Activated CD8-positive, alpha-beta T cell treated with anti-CD3 and anti-CD28 coated beads, Interleukin-2, amount 10 ng/mL, durations not matched to agents 7 days and 5 days (primary cell): ENCODE measurements at regions not wholly inside any gene's neighbourhood (a gene's known extent, or its start where the extent isn't known, plus 50 kb on each side); places are given as distances from the start of the nearest gene placed in this dataset.

Source experiments
- ATAC-seq: fragments of 150-1000 bp; cut with Tn5 transposase; one replicate; pipeline ENCODE4 v1.10.0; 2021; ENCODE audit warnings: moderate library complexity
- CTCF ChIA-PET: fragments of 350-600 bp; sonication (Branson Sonifier 250); formaldehyde crosslinking; loops from one replicate; lab custom pipeline; 2021; ENCODE audit warnings: antibody characterized with exemption; lab: Charles Lee
- POLR2A ChIA-PET: fragments of 350-600 bp; sonication (Branson Sonifier 250); formaldehyde crosslinking; loops from one replicate; lab custom pipeline; 2021; ENCODE audit warnings: antibody characterized with exemption; lab: Charles Lee
- DNase-seq: peaks from one replicate; pipeline ENCODE4 v3.0.0-alpha.2; 2020
- H3K27ac Mint-ChIP-seq: one replicate; pipeline ENCODE4 v1.8.0; 2021; ENCODE audit warnings: mild to moderate bottlenecking, mixed read lengths
- H3K27me3 Mint-ChIP-seq: one replicate; pipeline ENCODE4 v1.8.0; 2021; ENCODE audit warnings: low read depth, mixed read lengths
- H3K36me3 Mint-ChIP-seq: one replicate; pipeline ENCODE4 v1.8.0; 2021; ENCODE audit warnings: low read depth, mixed read lengths
- H3K4me1 Mint-ChIP-seq: one replicate; pipeline ENCODE4 v1.8.0; 2021; ENCODE audit warnings: low read depth, mixed read lengths
- H3K4me3 Mint-ChIP-seq: one replicate; pipeline ENCODE4 v1.8.0; 2021; ENCODE audit warnings: mild to moderate bottlenecking, mixed read lengths
- H3K9me3 Mint-ChIP-seq: one replicate; pipeline ENCODE4 v1.8.0; 2022; ENCODE audit warnings: mixed read lengths; ENCODE audit not compliant: insufficient read depth

DNA sequence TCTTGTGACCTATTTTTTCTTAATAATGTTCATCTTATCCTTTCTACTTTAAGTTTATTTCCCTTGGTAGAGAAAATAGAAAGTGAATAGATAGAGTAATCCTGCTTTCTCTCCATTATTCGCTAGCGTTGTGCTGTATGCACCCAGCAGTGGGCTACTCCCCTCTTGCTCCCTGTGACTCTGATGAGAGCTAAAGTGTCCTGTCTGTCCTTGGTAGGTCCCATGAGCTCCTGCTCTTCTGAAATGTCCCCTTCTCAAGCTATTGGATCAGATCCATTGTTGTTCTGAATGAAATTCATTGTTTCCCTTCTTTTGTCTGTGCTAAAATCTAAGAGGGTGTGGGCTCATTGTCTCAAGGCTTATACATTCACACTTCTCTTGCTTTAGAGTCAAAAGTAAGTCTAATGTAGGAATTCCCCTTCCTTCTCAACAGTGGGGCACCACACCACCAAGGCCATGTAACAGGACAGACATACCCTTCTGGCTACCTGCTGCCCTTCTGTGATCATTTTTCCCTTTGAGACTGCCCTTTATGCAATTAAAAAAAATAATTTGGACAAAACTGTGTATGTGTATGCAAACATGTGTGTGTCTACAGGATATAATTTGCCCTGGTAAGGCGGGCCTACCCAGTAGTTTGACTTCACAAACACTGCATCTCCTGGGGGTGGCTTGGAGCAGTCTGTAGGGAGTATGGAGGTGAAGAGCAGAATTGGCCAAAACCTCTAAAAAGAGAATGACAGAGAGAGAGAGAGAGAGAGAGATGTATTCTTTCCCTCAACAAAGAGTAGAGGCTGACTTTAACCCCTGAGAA is 167.0 kb upstream of the MYLIP start:
- Mint-ChIP-seq H3K4me3 (no peak overlapping the region), H3K27me3 (no peaks in the 10 kb centered on the region), H3K9me3 (no peaks in the 10 kb centered on the region), H3K4me1 (peaks cover 21% of the 10 kb centered on the region), H3K36me3 (no peaks in the 10 kb centered on the region), H3K27ac (peak overlapping the region; percentile 31)
- ATAC-seq = peak; percentile 23
- CTCF ChIA-PET = interaction anchor here (1.3 to 1.9 kb wide), 2 partner anchors 88 to 221 kb away, joined by 3 to 7 read pairs; no protein-coding TSS in a partner anchor
- POLR2A ChIA-PET = interaction anchor here (0.7 kb wide), 2 partner anchors 14 to 218 kb away, joined by 4 read pairs; no protein-coding TSS in a partner anchor
- DNase-seq = no peak

DNA sequence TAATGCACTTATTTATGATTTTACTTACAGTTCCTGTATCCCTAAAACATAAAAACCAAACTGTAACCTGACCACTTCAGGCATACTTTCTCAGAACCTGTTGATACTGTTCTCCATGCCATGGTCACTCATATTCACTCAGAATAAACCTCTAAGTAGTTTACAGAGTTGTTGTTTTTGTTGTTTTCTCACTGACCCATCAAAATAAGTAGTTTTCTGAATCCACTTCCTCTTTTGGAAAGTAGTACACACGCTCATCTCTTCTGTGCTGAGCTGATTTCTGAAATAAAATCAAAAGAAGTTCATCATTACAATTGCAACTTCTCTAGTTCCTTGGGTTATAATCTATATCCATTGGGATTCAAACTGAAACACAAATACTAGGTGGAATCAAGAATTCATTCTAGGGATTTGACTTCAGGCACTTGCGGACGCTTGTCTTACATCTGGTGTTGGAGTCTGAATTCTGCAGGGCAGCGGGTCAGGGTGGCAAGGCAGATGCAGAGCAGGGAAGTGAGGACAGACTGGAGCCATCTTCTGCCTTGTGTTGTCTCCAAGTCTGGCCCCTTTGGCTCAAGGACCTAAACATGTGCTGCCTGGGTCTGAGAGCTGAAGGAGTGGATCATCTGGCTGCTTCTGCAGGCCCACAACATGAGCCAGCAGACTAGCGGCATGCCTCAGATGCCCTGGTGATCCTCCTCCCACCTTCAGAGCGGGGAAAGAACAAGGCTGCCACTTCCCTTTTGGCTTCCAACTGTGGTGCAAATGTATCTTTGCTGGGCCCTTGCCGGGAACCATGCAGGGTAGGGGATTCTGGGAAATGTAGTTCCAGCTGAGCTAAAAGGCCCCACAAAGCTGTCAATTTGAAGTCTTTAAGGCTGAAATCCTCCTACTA is 167.9 kb upstream of the MYLIP start:
- Mint-ChIP-seq H3K4me3 (no peak overlapping the region), H3K9me3 (no peaks in the 10 kb centered on the region), H3K36me3 (no peaks in the 10 kb centered on the region), H3K27me3 (no peaks in the 10 kb centered on the region), H3K4me1 (peaks cover 23% of the 10 kb centered on the region), H3K27ac (no peak overlapping the region)
- no peak for ATAC-seq
- DNase-seq = no peak
- CTCF ChIA-PET = interaction anchor here (1.3 to 1.9 kb wide), 2 partner anchors 87 to 222 kb away, joined by 3 to 7 read pairs; no protein-coding TSS in a partner anchor
- POLR2A ChIA-PET = no interaction called here

GRCh38 chr6:15957655-15958169 is 171.2 kb upstream of the MYLIP start:
- ATAC-seq (no peak), DNase-seq (no peak)
- ChIA-PET CTCF (no interaction called here), POLR2A (no interaction called here)
- peaks cover 14% of the 10 kb centered on the region for H3K4me1 Mint-ChIP-seq
- no peaks in the 10 kb centered on the region for H3K9me3 Mint-ChIP-seq
- no peaks in the 10 kb centered on the region for H3K36me3 Mint-ChIP-seq
- H3K4me3 Mint-ChIP-seq = no peak overlapping the region
- no peak overlapping the region for H3K27ac Mint-ChIP-seq
- H3K27me3 Mint-ChIP-seq = no peaks in the 10 kb centered on the region

DNA sequence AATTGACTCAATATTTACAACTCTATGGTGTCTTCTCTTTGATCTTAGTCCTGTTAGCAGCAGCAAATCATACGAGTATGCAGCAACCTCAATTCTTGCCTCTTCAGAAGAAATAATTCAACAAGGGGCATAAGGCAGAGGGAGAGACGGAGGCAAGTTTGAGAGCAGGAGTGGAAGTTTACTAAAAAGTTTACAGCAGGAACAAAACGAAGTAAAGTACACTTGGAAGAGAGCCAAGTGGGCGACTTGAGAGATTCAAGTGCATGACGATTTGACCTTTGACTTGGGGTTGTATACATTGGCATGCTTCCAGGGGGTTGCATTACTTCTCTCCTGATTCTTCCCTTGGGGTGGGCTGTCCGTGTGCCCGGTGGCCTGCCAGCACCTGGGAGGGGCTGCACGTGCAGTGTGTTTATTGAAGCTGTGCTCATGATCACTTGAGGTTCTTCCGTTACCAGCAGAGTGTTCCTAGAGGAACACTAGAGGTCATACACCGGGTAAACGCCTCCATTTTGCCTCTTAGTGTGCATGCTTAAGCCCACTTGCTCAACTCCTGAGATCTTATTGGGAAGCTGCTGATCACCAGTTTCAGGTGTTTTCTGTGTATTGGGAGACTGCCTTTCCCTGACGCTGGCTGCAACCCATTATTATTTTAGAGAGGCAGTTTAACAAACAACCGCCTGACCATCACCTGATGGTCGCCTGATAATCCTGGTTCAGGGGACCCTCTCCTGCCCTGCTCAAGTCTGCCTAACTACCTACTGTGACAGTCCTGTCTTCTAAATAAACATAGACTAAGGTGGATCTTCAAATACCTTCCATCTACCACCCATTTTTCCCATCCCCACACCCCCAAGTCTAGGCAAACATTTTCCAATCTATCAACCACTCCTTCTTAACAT is 172.4 kb upstream of the MYLIP start:
- Mint-ChIP-seq H3K4me3 (no peak overlapping the region), H3K4me1 (peaks cover 4% of the 10 kb centered on the region), H3K36me3 (no peaks in the 10 kb centered on the region), H3K27me3 (no peaks in the 10 kb centered on the region), H3K27ac (no peak overlapping the region), H3K9me3 (no peaks in the 10 kb centered on the region)
- ChIA-PET CTCF (no interaction called here), POLR2A (no interaction called here)
- ATAC-seq (no peak), DNase-seq (no peak)

- no peak overlapping the region for H3K27ac Mint-ChIP-seq
Observed at GRCh38 chr6:15955484-15955883, 173.4 kb upstream of the MYLIP start.

DNA sequence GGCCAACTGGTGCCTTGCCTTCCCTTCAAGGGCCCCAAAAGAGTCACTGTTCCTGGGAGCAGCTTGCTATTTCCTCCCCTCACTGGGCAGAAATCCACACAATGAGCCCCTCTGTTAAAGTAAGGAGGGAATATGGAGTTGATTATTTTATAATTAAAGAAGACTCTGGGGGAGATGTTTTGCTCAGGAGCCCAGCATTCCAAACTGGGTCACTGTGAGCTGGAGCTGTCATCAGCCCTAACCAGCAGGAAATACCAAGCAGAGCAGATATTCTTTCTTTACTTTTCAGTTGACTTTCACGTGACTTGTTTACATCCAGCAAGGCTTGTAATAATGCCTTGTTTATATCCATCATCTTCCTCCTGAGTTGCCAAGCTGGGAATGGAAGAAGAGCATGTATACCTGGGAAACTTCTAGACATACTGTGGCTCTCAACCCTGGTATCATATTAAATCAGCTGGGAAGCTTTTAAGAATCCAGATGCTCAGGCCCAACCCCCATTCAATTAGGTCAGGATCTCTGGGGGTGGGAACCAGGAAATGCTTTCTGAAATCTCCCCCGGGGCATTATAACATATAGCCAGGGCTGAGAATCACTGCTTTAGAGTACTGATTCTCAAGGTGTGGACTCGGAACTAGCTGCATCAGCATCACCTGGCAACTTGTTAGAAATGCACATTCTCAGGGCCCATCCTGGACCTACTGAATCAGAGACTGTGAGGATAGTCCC is 175.6 kb upstream of the MYLIP start:
- no peak overlapping the region for H3K4me3 Mint-ChIP-seq
- H3K9me3 Mint-ChIP-seq = no peaks in the 10 kb centered on the region
- ChIA-PET CTCF (interaction anchor here (1.5 kb wide), 1 partner anchor 9 kb away, joined by 4 read pairs; no protein-coding TSS in a partner anchor), POLR2A (no interaction called here)
- ATAC-seq (no peak), DNase-seq (no peak)
- peaks cover 4% of the 10 kb centered on the region for H3K4me1 Mint-ChIP-seq
- H3K36me3 Mint-ChIP-seq = no peaks in the 10 kb centered on the region
- H3K27ac Mint-ChIP-seq = no peak overlapping the region
- H3K27me3 Mint-ChIP-seq = no peaks in the 10 kb centered on the region

More at GRCh38 chr6:15955484-15955883, 173.4 kb upstream of the MYLIP start:
- DNase-seq (no peak), ATAC-seq (no peak)
- POLR2A ChIA-PET = no interaction called here
- Mint-ChIP-seq H3K9me3 (no peaks in the 10 kb centered on the region), H3K4me1 (peaks cover 4% of the 10 kb centered on the region), H3K27me3 (no peaks in the 10 kb centered on the region), H3K4me3 (no peak overlapping the region), H3K36me3 (no peaks in the 10 kb centered on the region)
- CTCF ChIA-PET = interaction anchor here (1.3 kb wide), 1 partner anchor 173 kb away, joined by 3 read pairs; the partner anchor contains the start of gene MYLIP

DNA sequence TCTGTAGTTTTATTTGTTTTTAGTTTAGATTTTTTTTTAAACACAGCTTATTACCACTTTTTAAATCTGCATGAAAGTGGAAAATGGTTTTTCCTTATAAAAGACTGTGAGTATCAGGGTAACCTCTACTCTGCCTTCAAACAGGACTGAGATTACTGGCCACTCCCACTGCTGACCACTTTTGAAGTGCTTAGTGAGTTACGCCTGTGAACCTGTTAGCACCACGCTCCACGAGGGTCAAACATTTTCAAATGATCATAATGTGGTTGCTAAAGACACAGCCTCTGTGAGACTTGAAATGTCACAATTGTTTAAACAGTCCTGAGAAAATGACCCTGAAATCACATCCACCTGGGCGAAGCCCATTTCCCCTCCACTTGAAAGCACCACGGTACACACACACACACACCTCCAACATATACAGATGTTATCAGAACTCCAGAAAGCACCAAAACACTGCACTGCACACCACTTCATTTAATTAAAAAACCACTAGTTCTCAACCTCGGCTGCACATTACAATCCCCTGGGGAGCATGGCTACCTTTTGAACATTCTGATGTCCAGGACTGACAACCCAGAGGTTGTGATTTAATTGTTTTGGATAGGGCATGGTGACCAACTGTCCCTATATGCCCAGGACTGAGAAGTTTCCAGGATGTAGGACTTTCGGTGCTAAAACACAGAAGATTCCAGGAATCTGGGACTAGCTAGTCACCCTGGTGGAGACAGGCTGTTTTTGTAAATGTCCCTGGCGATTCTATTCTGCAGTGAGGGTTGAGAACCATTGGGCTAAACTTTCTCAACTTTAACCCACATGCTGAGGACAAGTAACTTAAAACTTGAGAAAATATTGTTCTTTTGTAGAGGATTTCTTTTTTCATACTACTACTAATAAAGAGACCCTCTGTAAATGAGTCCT is 176.4 kb upstream of the MYLIP start:
- CTCF ChIA-PET = interaction anchor here (1.5 kb wide), 1 partner anchor 10 kb away, joined by 4 read pairs; no protein-coding TSS in a partner anchor
- H3K27ac Mint-ChIP-seq = no peak overlapping the region
- H3K4me1 Mint-ChIP-seq = peaks cover 4% of the 10 kb centered on the region
- POLR2A ChIA-PET = no interaction called here
- no peak overlapping the region for H3K4me3 Mint-ChIP-seq
- DNase-seq (no peak), ATAC-seq (no peak)
- H3K36me3 Mint-ChIP-seq = no peaks in the 10 kb centered on the region
- H3K27me3 Mint-ChIP-seq = no peaks in the 10 kb centered on the region
- no peaks in the 10 kb centered on the region for H3K9me3 Mint-ChIP-seq

DNA sequence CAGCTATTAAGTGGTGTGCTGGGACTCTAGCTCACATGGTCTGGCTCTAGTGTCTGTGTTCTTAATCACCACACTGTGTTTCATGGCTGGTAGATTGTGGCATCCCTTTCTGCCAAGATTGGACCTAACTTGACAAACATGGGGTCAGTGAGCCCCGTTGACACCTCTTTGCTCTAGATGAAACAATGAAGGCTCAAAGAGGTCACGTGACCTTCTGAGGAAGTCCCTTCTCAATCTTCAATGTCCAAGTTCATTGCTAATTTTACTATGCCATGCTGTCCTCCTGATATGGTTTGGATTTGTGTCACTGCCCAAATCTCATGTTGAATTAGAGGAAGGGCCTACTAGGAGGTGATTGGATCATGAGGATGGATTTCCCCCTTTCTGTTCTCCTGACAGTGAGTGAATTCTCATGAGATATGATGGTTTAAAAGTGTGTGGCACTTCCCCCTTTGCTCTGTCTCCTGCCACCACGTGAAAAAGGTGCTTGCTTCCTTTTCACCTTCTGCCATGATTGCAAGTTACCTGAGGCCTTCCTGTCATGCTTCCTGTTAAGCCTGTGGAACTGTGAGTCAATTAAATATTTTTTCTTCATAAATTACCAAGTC is 177.8 kb upstream of the MYLIP start:
- no peak overlapping the region for H3K4me3 Mint-ChIP-seq
- CTCF ChIA-PET = interaction anchor here (1.2 kb wide), 1 partner anchor 232 kb away, joined by 3 read pairs; no protein-coding TSS in a partner anchor
- POLR2A ChIA-PET = no interaction called here
- peaks cover 3% of the 10 kb centered on the region for H3K4me1 Mint-ChIP-seq
- ATAC-seq (no peak), DNase-seq (no peak)
- no peaks in the 10 kb centered on the region for H3K9me3 Mint-ChIP-seq
- no peaks in the 10 kb centered on the region for H3K27me3 Mint-ChIP-seq
- no peak overlapping the region for H3K27ac Mint-ChIP-seq
- H3K36me3 Mint-ChIP-seq = no peaks in the 10 kb centered on the region

GRCh38 chr6:15949982-15950381 is 178.9 kb upstream of the MYLIP start:
- CTCF ChIA-PET = interaction anchor here (1.2 kb wide), 1 partner anchor 233 kb away, joined by 3 read pairs; no protein-coding TSS in a partner anchor
- ATAC-seq = no peak
- POLR2A ChIA-PET = no interaction called here
- no peak for DNase-seq
- H3K4me1 Mint-ChIP-seq = peaks cover 2% of the 10 kb centered on the region
- H3K36me3 Mint-ChIP-seq = no peaks in the 10 kb centered on the region
- H3K27ac Mint-ChIP-seq = no peak overlapping the region
- H3K4me3 Mint-ChIP-seq = no peak overlapping the region
- no peaks in the 10 kb centered on the region for H3K9me3 Mint-ChIP-seq
- no peaks in the 10 kb centered on the region for H3K27me3 Mint-ChIP-seq
